ENCODE measurements at regions not wholly inside any gene's neighbourhood (a gene's known extent, or its start where the extent isn't known, plus 50 kb on each side); places are given as distances from the start of the nearest gene placed in this dataset.
"Not testable (repeated sequence)": the region's sequence is repeated elsewhere in the genome, so short reads cannot be mapped to it uniquely, and the experiment has no call there.

GRCh38 chr9:96156171-96156974, 145.6 kb downstream of the HSD17B3 start:
- DNase-seq, result no peak

- no peak for DNase-seq
Observed at GRCh38 chr9:96154081-96154480, 147.9 kb downstream of the HSD17B3 start.

GRCh38 chr9:96152550-96152949, 149.4 kb downstream of the HSD17B3 start:
- DNase-seq, result no peak

- peak; percentile 52 for DNase-seq
Observed at GRCh38 chr9:96150324-96151227, 151.4 kb downstream of the HSD17B3 start.

- no peak for DNase-seq
Observed at GRCh38 chr9:96149533-96150280, 152.3 kb downstream of the HSD17B3 start.

- no peak for DNase-seq
Observed at GRCh38 chr9:96148634-96149532, 153.1 kb downstream of the HSD17B3 start.

- not testable (repeated sequence) for DNase-seq
Observed at GRCh38 chr9:96147029-96147428, 154.9 kb downstream of the HSD17B3 start.

- DNase-seq, result no peak
Observed at GRCh38 chr9:96141666-96142065, 160.3 kb downstream of the HSD17B3 start.

- no peak for DNase-seq
Observed at GRCh38 chr9:96141128-96141474, 160.9 kb downstream of the HSD17B3 start.

- DNase-seq, result no peak
Observed at GRCh38 chr9:96140296-96141127, 161.5 kb downstream of the HSD17B3 start.

- no peak for DNase-seq
Observed at GRCh38 chr9:96139592-96140295, 162.2 kb downstream of the HSD17B3 start.

GRCh38 chr9:96138616-96139015, 163.4 kb downstream of the HSD17B3 start:
- no peak for DNase-seq

GRCh38 chr9:96137671-96138429, 164.1 kb downstream of the HSD17B3 start:
- DNase-seq, result no peak

GRCh38 chr9:96136992-96137670, 164.8 kb downstream of the HSD17B3 start:
- DNase-seq, result peak; percentile 4

GRCh38 chr9:96135753-96136290, 166.2 kb downstream of the HSD17B3 start:
- DNase-seq, result no peak

- no peak for DNase-seq
Observed at GRCh38 chr9:96135076-96135752, 166.8 kb downstream of the HSD17B3 start.

GRCh38 chr9:96133321-96134021, 168.5 kb downstream of the HSD17B3 start:
- DNase-seq, result no peak

- no peak for DNase-seq
Observed at GRCh38 chr9:96131825-96132224, 170.2 kb downstream of the HSD17B3 start.

Data from activated naive CD4-positive, alpha-beta T cell treated with Interleukin-2 at 50 U/mL for 16 hours (primary cell).